Fibroblast of mammary gland (primary cell): ENCODE measurements at regions not wholly inside any gene's neighbourhood (a gene's known extent, or its start where the extent isn't known, plus 50 kb on each side); places are given as distances from the start of the nearest gene placed in this dataset.

Experiments
- DNase-seq: peaks from one replicate; pipeline ENCODE4 v3.0.0-alpha.2; 2010; ENCODE audit warnings: low read depth
- H3K4me3 ChIP-seq: 2 replicates; pipeline ENCODE4 v1.5.1; 2011; ENCODE audit warnings: low read depth, mild to moderate bottlenecking, low read length, moderate library complexity; ENCODE audit not compliant: control insufficient read depth
- CTCF ChIP-seq: conservative IDR thresholded peaks from 2 replicates; pipeline ENCODE4 v1.5.1; 2011; ENCODE audit warnings: low read depth, low read length, inconsistent platforms; ENCODE audit not compliant: control insufficient read depth, insufficient read depth

DNA sequence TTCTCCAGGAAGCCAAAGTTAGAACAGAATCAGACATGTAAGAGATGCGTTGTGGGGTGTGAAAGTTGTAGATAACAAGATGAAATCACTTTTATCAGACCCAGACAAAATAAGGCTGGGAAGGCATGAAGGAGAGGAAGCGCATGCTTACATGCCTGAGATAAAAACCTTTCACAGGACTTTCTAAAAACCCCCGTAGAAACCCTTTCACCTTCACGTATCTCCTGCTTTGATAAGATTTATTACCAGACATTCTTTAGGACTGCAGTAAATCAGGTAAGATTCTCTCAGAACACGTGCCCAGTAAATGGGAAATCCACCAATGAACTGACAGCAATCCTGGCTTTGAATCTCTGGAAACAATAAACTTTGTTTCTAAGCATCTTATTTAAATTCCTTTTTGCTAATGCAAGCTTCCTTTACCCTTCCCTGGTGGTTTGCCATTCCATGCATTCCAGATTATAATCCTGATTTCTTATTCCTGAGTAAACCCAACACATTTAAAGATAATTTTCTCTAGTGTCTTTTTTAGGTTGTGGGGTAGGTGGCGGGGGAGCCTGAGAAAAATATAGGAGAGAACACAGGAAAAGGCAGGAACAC is 254.6 kb upstream of the LDB2 start:
- TF ChIP-seq CTCF, result no peak
- DNase-seq, result no peak
- H3K4me3 ChIP-seq, result no peak overlapping the region

DNA sequence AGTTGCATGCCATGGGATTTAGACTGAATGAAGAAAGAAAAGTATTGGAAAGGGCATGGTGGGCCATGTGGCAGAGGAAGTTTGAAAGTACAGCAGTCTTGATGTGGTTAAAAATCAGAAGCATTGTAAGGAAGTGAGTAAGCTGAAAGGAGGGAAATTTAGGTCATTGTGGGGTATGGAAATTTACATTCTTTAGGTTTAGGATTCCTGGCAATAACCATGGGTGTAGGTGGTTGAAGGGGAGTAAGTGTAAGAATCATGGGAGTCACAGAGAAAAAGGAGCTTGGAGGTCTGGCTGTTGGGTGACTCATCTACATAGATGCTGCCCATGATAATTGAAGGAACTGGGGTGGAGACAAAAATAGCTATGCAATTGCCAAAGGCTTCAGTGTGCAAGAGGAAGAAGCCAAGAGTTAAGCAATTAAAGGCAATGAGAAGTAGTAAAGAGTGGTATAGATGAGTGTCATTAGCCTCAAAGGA is 243.8 kb upstream of the LDB2 start:
- no peak overlapping the region for H3K4me3 ChIP-seq
- no peak for TF ChIP-seq CTCF
- peak; percentile 97 for DNase-seq

DNA sequence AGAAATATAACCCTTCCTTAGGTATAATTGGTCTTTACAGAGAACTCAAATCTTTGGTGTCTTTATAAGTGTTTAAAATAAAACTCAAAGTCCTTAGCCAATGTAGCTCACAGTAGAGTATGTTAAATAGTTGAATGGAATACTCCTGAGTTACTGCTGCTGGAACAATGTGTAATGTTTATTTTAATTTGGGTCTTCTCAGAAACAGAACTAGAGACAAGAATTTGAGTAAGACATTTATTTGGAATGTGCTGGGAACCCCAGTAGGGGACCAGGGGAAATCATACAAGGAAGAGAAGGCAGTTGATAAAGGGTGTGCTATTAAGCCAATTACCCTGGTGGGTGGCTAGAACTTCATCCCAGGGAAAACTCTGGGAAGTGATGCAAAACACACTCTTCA is 240.4 kb upstream of the LDB2 start:
- no peak for DNase-seq
- H3K4me3 ChIP-seq, result no peak overlapping the region
- TF ChIP-seq CTCF, result no peak

- H3K4me3 ChIP-seq, result no peak overlapping the region
- no peak for DNase-seq
- TF ChIP-seq CTCF, result no peak
Observed at GRCh38 chr4:17134565-17134964, 236.1 kb upstream of the LDB2 start.

- H3K4me3 ChIP-seq, result no peak overlapping the region
- no peak for DNase-seq
- TF ChIP-seq CTCF, result no peak
Observed at GRCh38 chr4:17134100-17134499, 235.7 kb upstream of the LDB2 start.

- DNase-seq, result peak; percentile 63
- no peak for TF ChIP-seq CTCF
- H3K4me3 ChIP-seq, result no peak overlapping the region
Observed at GRCh38 chr4:17132226-17132625, 233.8 kb upstream of the LDB2 start.

GRCh38 chr4:17128268-17128667 is 229.8 kb upstream of the LDB2 start:
- DNase-seq, result peak; percentile 62
- no peak overlapping the region for H3K4me3 ChIP-seq
- no peak for TF ChIP-seq CTCF
